GM12878 (cell line): ENCODE measurements at regions not wholly inside any gene's neighbourhood (a gene's known extent, or its start where the extent isn't known, plus 50 kb on each side); places are given as distances from the start of the nearest gene placed in this dataset.

Experiments
- ATAC-seq: fragments of 200-7000 bp; cut with Tn5 transposase; 3 replicates; pipeline ENCODE4 v1.9.1; 2020; ENCODE audit warnings: mild to moderate bottlenecking, moderate library complexity
- BruUV-seq: library from RNA; stranded (reverse); fragments of 400-500 nt; replicated peaks from 2 replicates; lab custom pipeline; 2021; lab: Mats Ljungman, UMichigan
- CTCF ChIA-PET: fragments of 300-600 bp; sonication (Branson Sonifier 250); formaldehyde crosslinking; extraction: SDS; loops from one replicate; lab custom pipeline; 2021; ENCODE audit warnings: inconsistent platforms; lab: Yijun Ruan, JAX
- POLR2A ChIA-PET: fragments of 350-600 bp; formaldehyde crosslinking; extraction: SDS; loops from one replicate; lab custom pipeline; 2021; ENCODE audit warnings: inconsistent platforms; lab: Charles Lee
- RAD21 ChIA-PET: fragments of 300-600 bp; sonication (Branson Sonifier 250); formaldehyde crosslinking; loops from one replicate; lab custom pipeline; 2023; ENCODE audit warnings: antibody characterized with exemption; ENCODE audit not compliant: unreplicated experiment; lab: Charles Lee
- SMC1A ChIA-PET: fragments of 300-600 bp; sonication (Branson Sonifier 250); formaldehyde crosslinking; loops from one replicate; lab custom pipeline; 2023; ENCODE audit not compliant: unreplicated experiment, uncharacterized antibody; lab: Charles Lee
- DNase-seq: peaks from one replicate; pipeline ENCODE4 v3.0.0-alpha.2; 2011; ENCODE audit warnings: low read depth, low spot score
- FAIRE-seq: peaks from 3 replicates; lab custom pipeline; 2011; peaks lifted over from hg19 to GRCh38; lab: Jason Lieb, UNC
- H2AFZ ChIP-seq: 2 replicates; pipeline ENCODE4 v1.6.0; 2011; ENCODE audit warnings: low read depth, low read length, control low read depth; ENCODE audit not compliant: control insufficient read depth
- H3K27ac ChIP-seq: 2 replicates; pipeline ENCODE4 v1.5.1; 2011; ENCODE audit warnings: control low read depth; ENCODE audit not compliant: control insufficient read depth, insufficient read depth
- H3K27me3 ChIP-seq, 2 experiments: replicated peaks in 1 of 2; 2 replicates each; pipeline versions ENCODE4 v1.6.0 to v1.6.1; 2011; ENCODE audit warnings: low read length in 1 of 2; ENCODE audit not compliant: control insufficient read depth in 2 of 2, insufficient read depth in 2 of 2
- H3K36me3 ChIP-seq, 2 experiments: 2 replicates each; pipeline ENCODE4 v1.5.1; 2011; ENCODE audit warnings: low read length in 1 of 2; ENCODE audit not compliant: control insufficient read depth in 2 of 2, insufficient read depth in 2 of 2
- H3K4me1 ChIP-seq: 2 replicates; pipeline ENCODE4 v1.6.1; 2011; ENCODE audit warnings: mild to moderate bottlenecking, low read length, moderate library complexity, mixed read lengths; ENCODE audit not compliant: control insufficient read depth, insufficient read depth
- H3K4me2 ChIP-seq: 2 replicates; pipeline ENCODE4 v1.6.0; 2011; ENCODE audit warnings: control low read depth; ENCODE audit not compliant: control insufficient read depth, insufficient read depth
- H3K4me3 ChIP-seq: fragments of 200-600 bp; sonication (generic); 2 replicates; pipeline ENCODE4 v1.5.1; 2016
- H3K79me2 ChIP-seq: 2 replicates; pipeline ENCODE4 v1.6.0; 2011; ENCODE audit warnings: low read length; ENCODE audit not compliant: control insufficient read depth, insufficient read depth
- H3K9ac ChIP-seq: 2 replicates; pipeline ENCODE4 v1.8.0; 2011; ENCODE audit warnings: low read length, control low read depth, mixed read lengths; ENCODE audit not compliant: control insufficient read depth, insufficient read depth
- H3K9me3 ChIP-seq: replicated peaks from 3 replicates; pipeline ENCODE4 v1.5.1; 2011; ENCODE audit warnings: mild to moderate bottlenecking, low read length; ENCODE audit not compliant: control insufficient read depth, insufficient read depth
- H4K20me1 ChIP-seq: 2 replicates; pipeline ENCODE4 v1.6.0; 2011; ENCODE audit not compliant: control insufficient read depth, insufficient read depth
- ASH2L ChIP-seq: fragments of 300-600, 200-600 bp; sonication (generic); IDR thresholded peaks from 2 replicates; pipeline ENCODE4 v1.6.1; 2017; ENCODE audit warnings: low read depth, mild to moderate bottlenecking, borderline replicate concordance
- ATF7 ChIP-seq: fragments of 450-650 bp; IDR thresholded peaks from 2 replicates; pipeline ENCODE4 v1.6.1; 2016; ENCODE audit warnings: low read depth, mild to moderate bottlenecking
- CHD1 ChIP-seq: IDR thresholded peaks from 2 replicates; pipeline ENCODE4 v1.6.1; 2012; ENCODE audit warnings: low read depth, low read length, improper control_type of control experiment
- CREB1 ChIP-seq: IDR thresholded peaks from 2 replicates; pipeline ENCODE4 v1.6.1; 2012; ENCODE audit warnings: low read depth, mild to moderate bottlenecking, inconsistent platforms
- HDAC2 ChIP-seq: fragments of 200-600 bp; sonication (generic); IDR thresholded peaks from 2 replicates; pipeline ENCODE4 v1.6.1; 2017
- IRF4 ChIP-seq: IDR thresholded peaks from 2 replicates; pipeline ENCODE4 v1.6.1; 2011; ENCODE audit warnings: low read depth, low read length
- JUND ChIP-seq: IDR thresholded peaks from 2 replicates; pipeline ENCODE4 v1.6.1; 2012; ENCODE audit warnings: low read depth, mild to moderate bottlenecking, low read length, improper control_type of control experiment, moderate library complexity
- KDM1A ChIP-seq: fragments of 200-600 bp; sonication (generic); IDR thresholded peaks from 2 replicates; pipeline ENCODE4 v1.6.1; 2016; ENCODE audit warnings: borderline replicate concordance
- KLF5 ChIP-seq: fragments of 450-650 bp; IDR thresholded peaks from 2 replicates; pipeline ENCODE4 v1.6.1; 2014; ENCODE audit warnings: mild to moderate bottlenecking; ENCODE audit not compliant: partially characterized antibody
- MTA3 ChIP-seq: IDR thresholded peaks from 2 replicates; pipeline ENCODE4 v1.6.1; 2012; ENCODE audit warnings: low read length, inconsistent platforms, borderline replicate concordance
- NBN ChIP-seq: fragments of 450-650 bp; IDR thresholded peaks from 2 replicates; pipeline ENCODE4 v1.6.1; 2016
- NR2C2 ChIP-seq: IDR thresholded peaks from 2 replicates; pipeline ENCODE4 v1.6.1; 2011; ENCODE audit warnings: borderline replicate concordance, low read depth; ENCODE audit not compliant: control insufficient read depth, insufficient read length
- SMAD1 ChIP-seq: fragments of 450-650 bp; IDR thresholded peaks from 2 replicates; pipeline ENCODE4 v1.6.1; 2018; ENCODE audit warnings: mild to moderate bottlenecking, low read depth; ENCODE audit not compliant: partially characterized antibody
- SMAD5 ChIP-seq: IDR thresholded peaks from 2 replicates; pipeline ENCODE4 v1.6.1; 2016; ENCODE audit warnings: antibody characterized with exemption, low read depth
- WGBS: methylation state at CpG from one replicate; pipeline ENCODE4 v1.1.6; 2016; ENCODE audit warnings: low lambda C conversion rate; ENCODE audit not compliant: insufficient replicate concordance, insufficient coverage; ENCODE audit errors: missing lambda C conversion rate; 5-methylcytosine and 5-hydroxymethylcytosine counted together
- in situ Hi-C: fragments of 300-500 bp; cut with MboI; formaldehyde crosslinking; loops from 9 replicates; pipeline ENCODE4 v1.14.3; 2018; ENCODE audit warnings: mixed read lengths
- intact Hi-C: fragments of 100-400 bp; cut with micrococcal nuclease; formaldehyde crosslinking; loops from one replicate; pipeline ENCODE4 v1.14.2; 2022; ENCODE audit not compliant: unreplicated experiment
- TF ChIP-seq, protein P1 (sequence below): fragments of 450-650 bp; IDR thresholded peaks from 2 replicates; pipeline ENCODE4 v1.6.1; 2017; ENCODE audit warnings: mild to moderate bottlenecking
- TF ChIP-seq, protein P2 (sequence below): IDR thresholded peaks from 2 replicates; pipeline ENCODE4 v1.6.1; 2011; ENCODE audit warnings: low read depth, low read length, improper control_type of control experiment, borderline replicate concordance

DNA sequence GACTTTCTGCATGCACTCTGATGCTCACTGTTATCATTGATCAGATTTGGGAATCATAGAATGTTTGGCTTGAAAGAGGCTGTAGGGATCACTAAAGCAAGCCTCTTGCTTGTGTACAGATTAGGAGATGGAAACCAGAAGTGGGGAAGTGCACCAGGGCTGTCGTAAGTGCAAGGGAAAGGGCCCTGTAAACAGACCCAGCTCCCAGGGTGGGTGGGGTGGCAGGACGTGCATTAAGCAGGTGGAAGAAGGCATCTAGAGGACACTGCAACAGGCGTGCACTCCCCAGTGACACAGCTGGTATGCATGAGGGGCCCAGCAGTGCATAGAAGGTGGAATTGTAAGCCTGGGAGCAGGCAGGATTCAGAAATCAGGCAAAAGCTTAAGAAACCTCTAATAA lies 58.0 kb upstream of the SLC7A14 start:
- H3K4me1 ChIP-seq = no peaks in the 10 kb centered on the region
- H3K27me3 ChIP-seq = peaks cover 0 to 10% of the 10 kb centered on the region in 2 experiments; a peak in 3 of 4 replicates
- TF ChIP-seq JUND = no peak
- no peak for TF ChIP-seq NR2C2
- no peak for TF ChIP-seq CREB1
- 4% methylated on average over 3 of the region's 3 CpGs for WGBS
- H3K4me3 ChIP-seq = no peak overlapping the region
- no TSS peak for BruUV-seq
- peaks cover 8% of the 10 kb centered on the region; the same call in 2 of the 3 replicates for H3K9me3 ChIP-seq
- H3K4me2 ChIP-seq = no peak overlapping the region
- ChIA-PET POLR2A (no interaction called here), RAD21 (interaction anchor here (0.6 kb wide), 1 partner anchor 714 kb away, joined by 3 read pairs; no protein-coding TSS in a partner anchor), SMC1A (no interaction called here), CTCF (no interaction called here)
- in situ Hi-C loops = no loop called here
- intact Hi-C loops = no loop called here
- no peaks in the 10 kb centered on the region for H3K36me3 ChIP-seq
- H3K9ac ChIP-seq = no peak overlapping the region
- ATAC-seq (no peak), DNase-seq (no peak), FAIRE-seq (no peak)
- no peaks in the 10 kb centered on the region for H4K20me1 ChIP-seq
- H3K79me2 ChIP-seq = no peaks in the 10 kb centered on the region
- no peak overlapping the region for H2AFZ ChIP-seq
- H3K27ac ChIP-seq = no peak overlapping the region

- BruUV-seq = no TSS peak
- TF ChIP-seq CHD1 = no peak
- TF ChIP-seq HDAC2 = no peak
- TF ChIP-seq SMAD5 = no peak
- TF ChIP-seq NBN = no peak
- TF ChIP-seq, protein P1, sequence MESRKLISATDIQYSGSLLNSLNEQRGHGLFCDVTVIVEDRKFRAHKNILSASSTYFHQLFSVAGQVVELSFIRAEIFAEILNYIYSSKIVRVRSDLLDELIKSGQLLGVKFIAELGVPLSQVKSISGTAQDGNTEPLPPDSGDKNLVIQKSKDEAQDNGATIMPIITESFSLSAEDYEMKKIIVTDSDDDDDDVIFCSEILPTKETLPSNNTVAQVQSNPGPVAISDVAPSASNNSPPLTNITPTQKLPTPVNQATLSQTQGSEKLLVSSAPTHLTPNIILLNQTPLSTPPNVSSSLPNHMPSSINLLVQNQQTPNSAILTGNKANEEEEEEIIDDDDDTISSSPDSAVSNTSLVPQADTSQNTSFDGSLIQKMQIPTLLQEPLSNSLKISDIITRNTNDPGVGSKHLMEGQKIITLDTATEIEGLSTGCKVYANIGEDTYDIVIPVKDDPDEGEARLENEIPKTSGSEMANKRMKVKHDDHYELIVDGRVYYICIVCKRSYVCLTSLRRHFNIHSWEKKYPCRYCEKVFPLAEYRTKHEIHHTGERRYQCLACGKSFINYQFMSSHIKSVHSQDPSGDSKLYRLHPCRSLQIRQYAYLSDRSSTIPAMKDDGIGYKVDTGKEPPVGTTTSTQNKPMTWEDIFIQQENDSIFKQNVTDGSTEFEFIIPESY = no peak
- TF ChIP-seq, protein P2, sequence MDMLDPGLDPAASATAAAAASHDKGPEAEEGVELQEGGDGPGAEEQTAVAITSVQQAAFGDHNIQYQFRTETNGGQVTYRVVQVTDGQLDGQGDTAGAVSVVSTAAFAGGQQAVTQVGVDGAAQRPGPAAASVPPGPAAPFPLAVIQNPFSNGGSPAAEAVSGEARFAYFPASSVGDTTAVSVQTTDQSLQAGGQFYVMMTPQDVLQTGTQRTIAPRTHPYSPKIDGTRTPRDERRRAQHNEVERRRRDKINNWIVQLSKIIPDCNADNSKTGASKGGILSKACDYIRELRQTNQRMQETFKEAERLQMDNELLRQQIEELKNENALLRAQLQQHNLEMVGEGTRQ = no peak
- TF ChIP-seq KDM1A = no peak
- no peak for TF ChIP-seq ATF7
- TF ChIP-seq SMAD1 = no peak
- no peak for TF ChIP-seq MTA3
- TF ChIP-seq IRF4 = no peak
- no peak for TF ChIP-seq ASH2L
- no peak for TF ChIP-seq KLF5
- ATAC-seq = no peak
- ChIA-PET POLR2A (interaction anchor here (0.9 kb wide), 1 partner anchor 11 kb away, joined by 3 read pairs; no protein-coding TSS in a partner anchor), CTCF (no interaction called here), RAD21 (interaction anchor here (0.6 kb wide), 1 partner anchor 713 kb away, joined by 3 read pairs; no protein-coding TSS in a partner anchor), SMC1A (no interaction called here)
- DNase-seq = no peak
- intact Hi-C loops (no loop called here), in situ Hi-C loops (no loop called here)
- Histone ChIP-seq H3K9me3 (peaks cover 8% of the 10 kb centered on the region; the same call in 2 of the 3 replicates), H3K4me2 (no peak overlapping the region), H3K27ac (no peak overlapping the region), H2AFZ (no peak overlapping the region), H3K36me3 (no peaks in the 10 kb centered on the region), H3K27me3 (peaks cover 0 to 10% of the 10 kb centered on the region in 2 experiments; a peak in 3 of 4 replicates), H3K4me3 (no peak overlapping the region), H3K9ac (no peak overlapping the region), H3K79me2 (no peaks in the 10 kb centered on the region), H3K4me1 (no peaks in the 10 kb centered on the region), H4K20me1 (no peaks in the 10 kb centered on the region)
- 45% methylated on average over 3 of the region's 3 CpGs for WGBS
- FAIRE-seq = no peak
Measured at GRCh38 chr3:170642882-170643601, 57.2 kb upstream of the SLC7A14 start.
